ENCODE measurements at regions not wholly inside any gene's neighbourhood (a gene's known extent, or its start where the extent isn't known, plus 50 kb on each side); places are given as distances from the start of the nearest gene placed in this dataset.

GRCh38 chr19:28558783-28559182, 654.2 kb downstream of the UQCRFS1 start:
- Histone ChIP-seq H3K9me3 (ENCODE audit: insufficient read depth, low read length) (no peaks in the 10 kb centered on the region; the same call in 1 of the 2 replicates), H3K36me3 (ENCODE audit: insufficient read depth, insufficient read length, low read length) (no peaks in the 10 kb centered on the region), H3K9ac (ENCODE audit: insufficient read length, low read depth) (no peak overlapping the region), H3K27me3 (ENCODE audit: insufficient read depth, insufficient read length) (no peaks in the 10 kb centered on the region), H3K4me1 (ENCODE audit: insufficient read depth, insufficient read length) (no peaks in the 10 kb centered on the region), H3K4me3 (ENCODE audit: insufficient read length, low read depth) (no peak overlapping the region)
- no peak for DNase-seq (ENCODE audit: low read depth, low spot score)
- TF ChIP-seq YY1 (IDR thresholded peaks at IDR 0.05; ENCODE audit: insufficient read depth, insufficient read length) (no peak), ZNF274 (IDR thresholded peaks at IDR 0.05; ENCODE audit: low read depth, low read length) (no peak), SUZ12 (IDR thresholded peaks at IDR 0.05; ENCODE audit: extremely low read depth, insufficient read depth, insufficient read length) (no peak)

- TF ChIP-seq SUZ12 (IDR thresholded peaks at IDR 0.05; ENCODE audit: extremely low read depth, insufficient read depth, insufficient read length), result no peak
- no peak for TF ChIP-seq ZNF274 (IDR thresholded peaks at IDR 0.05; ENCODE audit: low read depth, low read length)
- no peak for TF ChIP-seq YY1 (IDR thresholded peaks at IDR 0.05; ENCODE audit: insufficient read depth, insufficient read length)
Observed at GRCh38 chr19:28556371-28556770, 656.6 kb downstream of the UQCRFS1 start.

GRCh38 chr19:28555317-28555716, 657.6 kb downstream of the UQCRFS1 start:
- DNase-seq (ENCODE audit: low read depth, low spot score), result no peak
- no peak overlapping the region for H3K4me3 ChIP-seq (ENCODE audit: insufficient read length, low read depth)
- no peaks in the 10 kb centered on the region for H3K4me1 ChIP-seq (ENCODE audit: insufficient read depth, insufficient read length)
- no peak overlapping the region for H3K9ac ChIP-seq (ENCODE audit: insufficient read length, low read depth)
- H3K9me3 ChIP-seq (ENCODE audit: insufficient read depth, low read length), result no peaks in the 10 kb centered on the region; the same call in 1 of the 2 replicates
- TF ChIP-seq SUZ12 (IDR thresholded peaks at IDR 0.05; ENCODE audit: extremely low read depth, insufficient read depth, insufficient read length) (no peak), YY1 (IDR thresholded peaks at IDR 0.05; ENCODE audit: insufficient read depth, insufficient read length) (no peak), ZNF274 (IDR thresholded peaks at IDR 0.05; ENCODE audit: low read depth, low read length) (no peak)
- H3K36me3 ChIP-seq (ENCODE audit: insufficient read depth, insufficient read length, low read length), result no peaks in the 10 kb centered on the region
- H3K27me3 ChIP-seq (ENCODE audit: insufficient read depth, insufficient read length), result no peaks in the 10 kb centered on the region

More at GRCh38 chr19:28556371-28556770, 656.6 kb downstream of the UQCRFS1 start:
- DNase-seq (ENCODE audit: low read depth, low spot score), result no peak
- H3K36me3 ChIP-seq (ENCODE audit: insufficient read depth, insufficient read length, low read length), result no peaks in the 10 kb centered on the region
- H3K9me3 ChIP-seq (ENCODE audit: insufficient read depth, low read length), result no peaks in the 10 kb centered on the region; the same call in 1 of the 2 replicates
- H3K4me1 ChIP-seq (ENCODE audit: insufficient read depth, insufficient read length), result no peaks in the 10 kb centered on the region
- H3K4me3 ChIP-seq (ENCODE audit: insufficient read length, low read depth), result no peak overlapping the region
- no peaks in the 10 kb centered on the region for H3K27me3 ChIP-seq (ENCODE audit: insufficient read depth, insufficient read length)
- H3K9ac ChIP-seq (ENCODE audit: insufficient read length, low read depth), result no peak overlapping the region

GRCh38 chr19:28554321-28555091, 658.4 kb downstream of the UQCRFS1 start:
- Histone ChIP-seq H3K27me3 (ENCODE audit: insufficient read depth, insufficient read length) (no peaks in the 10 kb centered on the region), H3K4me1 (ENCODE audit: insufficient read depth, insufficient read length) (no peaks in the 10 kb centered on the region), H3K4me3 (ENCODE audit: insufficient read length, low read depth) (no peak overlapping the region), H3K36me3 (ENCODE audit: insufficient read depth, insufficient read length, low read length) (no peaks in the 10 kb centered on the region), H3K9me3 (ENCODE audit: insufficient read depth, low read length) (no peaks in the 10 kb centered on the region; the same call in 1 of the 2 replicates), H3K9ac (ENCODE audit: insufficient read length, low read depth) (no peak overlapping the region)
- TF ChIP-seq YY1 (IDR thresholded peaks at IDR 0.05; ENCODE audit: insufficient read depth, insufficient read length) (no peak), SUZ12 (IDR thresholded peaks at IDR 0.05; ENCODE audit: extremely low read depth, insufficient read depth, insufficient read length) (no peak), ZNF274 (IDR thresholded peaks at IDR 0.05; ENCODE audit: low read depth, low read length) (no peak)
- no peak for DNase-seq (ENCODE audit: low read depth, low spot score)

- H3K9me3 ChIP-seq (ENCODE audit: insufficient read depth, low read length), result no peaks in the 10 kb centered on the region; the same call in 1 of the 2 replicates
- no peak overlapping the region for H3K9ac ChIP-seq (ENCODE audit: insufficient read length, low read depth)
- no peaks in the 10 kb centered on the region for H3K36me3 ChIP-seq (ENCODE audit: insufficient read depth, insufficient read length, low read length)
- H3K4me3 ChIP-seq (ENCODE audit: insufficient read length, low read depth), result no peak overlapping the region
- H3K4me1 ChIP-seq (ENCODE audit: insufficient read depth, insufficient read length), result no peaks in the 10 kb centered on the region
- TF ChIP-seq ZNF274 (IDR thresholded peaks at IDR 0.05; ENCODE audit: low read depth, low read length) (no peak), SUZ12 (IDR thresholded peaks at IDR 0.05; ENCODE audit: extremely low read depth, insufficient read depth, insufficient read length) (no peak), YY1 (IDR thresholded peaks at IDR 0.05; ENCODE audit: insufficient read depth, insufficient read length) (no peak)
- no peaks in the 10 kb centered on the region for H3K27me3 ChIP-seq (ENCODE audit: insufficient read depth, insufficient read length)
- no peak for DNase-seq (ENCODE audit: low read depth, low spot score)
Observed at GRCh38 chr19:28553764-28554163, 659.2 kb downstream of the UQCRFS1 start.

GRCh38 chr19:28553005-28553404, 659.9 kb downstream of the UQCRFS1 start:
- no peak for TF ChIP-seq ZNF274 (IDR thresholded peaks at IDR 0.05; ENCODE audit: low read depth, low read length)
- no peak for TF ChIP-seq SUZ12 (IDR thresholded peaks at IDR 0.05; ENCODE audit: extremely low read depth, insufficient read depth, insufficient read length)
- TF ChIP-seq YY1 (IDR thresholded peaks at IDR 0.05; ENCODE audit: insufficient read depth, insufficient read length), result no peak
- no peak overlapping the region for H3K9ac ChIP-seq (ENCODE audit: insufficient read length, low read depth)
- H3K9me3 ChIP-seq (ENCODE audit: insufficient read depth, low read length), result no peaks in the 10 kb centered on the region; the same call in 1 of the 2 replicates
- no peak for DNase-seq (ENCODE audit: low read depth, low spot score)
- H3K4me3 ChIP-seq (ENCODE audit: insufficient read length, low read depth), result no peak overlapping the region
- H3K4me1 ChIP-seq (ENCODE audit: insufficient read depth, insufficient read length), result no peaks in the 10 kb centered on the region
- H3K27me3 ChIP-seq (ENCODE audit: insufficient read depth, insufficient read length), result no peaks in the 10 kb centered on the region
- H3K36me3 ChIP-seq (ENCODE audit: insufficient read depth, insufficient read length, low read length), result no peaks in the 10 kb centered on the region

- no peaks in the 10 kb centered on the region for H3K36me3 ChIP-seq (ENCODE audit: insufficient read depth, insufficient read length, low read length)
- TF ChIP-seq SUZ12 (IDR thresholded peaks at IDR 0.05; ENCODE audit: extremely low read depth, insufficient read depth, insufficient read length), result no peak
- TF ChIP-seq YY1 (IDR thresholded peaks at IDR 0.05; ENCODE audit: insufficient read depth, insufficient read length), result no peak
- TF ChIP-seq ZNF274 (IDR thresholded peaks at IDR 0.05; ENCODE audit: low read depth, low read length), result no peak
- no peak for DNase-seq (ENCODE audit: low read depth, low spot score)
- no peak overlapping the region for H3K4me3 ChIP-seq (ENCODE audit: insufficient read length, low read depth)
- no peak overlapping the region for H3K9ac ChIP-seq (ENCODE audit: insufficient read length, low read depth)
- no peaks in the 10 kb centered on the region for H3K9me3 ChIP-seq (ENCODE audit: insufficient read depth, low read length)
- H3K4me1 ChIP-seq (ENCODE audit: insufficient read depth, insufficient read length), result no peaks in the 10 kb centered on the region
- no peaks in the 10 kb centered on the region for H3K27me3 ChIP-seq (ENCODE audit: insufficient read depth, insufficient read length)
Observed at GRCh38 chr19:28549680-28550277, 663.2 kb downstream of the UQCRFS1 start.

Data from NT2/D1 (cell line).